ENCODE measurements at regions not wholly inside any gene's neighbourhood (a gene's known extent, or its start where the extent isn't known, plus 50 kb on each side); places are given as distances from the start of the nearest gene placed in this dataset.

DNA sequence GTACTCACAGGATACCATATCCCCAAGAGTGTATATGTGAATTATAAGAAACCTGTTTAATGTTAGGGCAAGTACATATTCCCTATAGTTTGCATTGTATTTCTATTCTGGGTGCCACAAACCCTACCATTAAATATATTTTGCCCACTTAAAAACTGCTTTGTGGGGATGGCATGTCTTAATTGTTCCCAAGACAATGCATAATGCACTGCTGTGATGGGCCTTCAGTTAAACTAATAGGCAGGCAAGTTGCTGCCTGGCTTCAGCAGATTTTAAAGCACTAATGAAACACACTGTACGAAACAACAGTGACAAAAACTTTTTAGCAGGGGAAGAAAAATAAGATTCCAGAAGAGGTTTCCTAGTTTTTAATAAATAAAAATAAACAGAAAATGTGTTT is 104.8 kb upstream of the VRK2 start:
- TF ChIP-seq, protein P1, sequence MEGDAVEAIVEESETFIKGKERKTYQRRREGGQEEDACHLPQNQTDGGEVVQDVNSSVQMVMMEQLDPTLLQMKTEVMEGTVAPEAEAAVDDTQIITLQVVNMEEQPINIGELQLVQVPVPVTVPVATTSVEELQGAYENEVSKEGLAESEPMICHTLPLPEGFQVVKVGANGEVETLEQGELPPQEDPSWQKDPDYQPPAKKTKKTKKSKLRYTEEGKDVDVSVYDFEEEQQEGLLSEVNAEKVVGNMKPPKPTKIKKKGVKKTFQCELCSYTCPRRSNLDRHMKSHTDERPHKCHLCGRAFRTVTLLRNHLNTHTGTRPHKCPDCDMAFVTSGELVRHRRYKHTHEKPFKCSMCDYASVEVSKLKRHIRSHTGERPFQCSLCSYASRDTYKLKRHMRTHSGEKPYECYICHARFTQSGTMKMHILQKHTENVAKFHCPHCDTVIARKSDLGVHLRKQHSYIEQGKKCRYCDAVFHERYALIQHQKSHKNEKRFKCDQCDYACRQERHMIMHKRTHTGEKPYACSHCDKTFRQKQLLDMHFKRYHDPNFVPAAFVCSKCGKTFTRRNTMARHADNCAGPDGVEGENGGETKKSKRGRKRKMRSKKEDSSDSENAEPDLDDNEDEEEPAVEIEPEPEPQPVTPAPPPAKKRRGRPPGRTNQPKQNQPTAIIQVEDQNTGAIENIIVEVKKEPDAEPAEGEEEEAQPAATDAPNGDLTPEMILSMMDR (IDR thresholded peaks at IDR 0.05) = no peak
- TF ChIP-seq POLR2A (IDR thresholded peaks at IDR 0.05) = no peak
